ENCODE measurements at regions not wholly inside any gene's neighbourhood (a gene's known extent, or its start where the extent isn't known, plus 50 kb on each side); places are given as distances from the start of the nearest gene placed in this dataset.

GRCh38 chr3:178343433-178344038 lies 192.7 kb upstream of the KCNMB2 start:
- TF ChIP-seq CTCF (IDR thresholded peaks at IDR 0.05) (no peak), POLR2A (IDR thresholded peaks at IDR 0.05) (no peak)

Data from heart left ventricle (tissue), 13 donors.